Activated T-cell treated with anti-CD3 and anti-CD28 coated beads, Interleukin-2, amount 50 U/mL, for 24 hours (primary cell): ENCODE measurements at regions not wholly inside any gene's neighbourhood (a gene's known extent, or its start where the extent isn't known, plus 50 kb on each side); places are given as distances from the start of the nearest gene placed in this dataset.
A peak's percentile ranks its signal among the peaks of the same experiment; 100 is the strongest.

Experiments used
- DNase-seq: peaks from one replicate; pipeline ENCODE4 v3.0.0-alpha.2; 2020
- H3K27ac Mint-ChIP-seq: 2 replicates; pipeline ENCODE4 v1.8.0; 2020; ENCODE audit warnings: mild to moderate bottlenecking, mixed read lengths
- H3K27me3 Mint-ChIP-seq: 2 replicates; pipeline ENCODE4 v1.8.0; 2020; ENCODE audit warnings: mixed read lengths
- H3K36me3 Mint-ChIP-seq: 2 replicates; pipeline ENCODE4 v1.8.0; 2020; ENCODE audit warnings: low read depth, mixed read lengths
- H3K4me1 Mint-ChIP-seq: 2 replicates; pipeline ENCODE4 v1.8.0; 2020; ENCODE audit warnings: low read depth, mixed read lengths
- H3K4me3 Mint-ChIP-seq: 2 replicates; pipeline ENCODE4 v1.8.0; 2020; ENCODE audit warnings: mild to moderate bottlenecking, moderate library complexity, mixed read lengths
- H3K9me3 Mint-ChIP-seq: 2 replicates; pipeline ENCODE4 v1.8.0; 2020; ENCODE audit warnings: mixed read lengths

- DNase-seq = no peak
- no peak overlapping the region for H3K27ac Mint-ChIP-seq
- no peak overlapping the region for H3K4me3 Mint-ChIP-seq
- no peaks in the 10 kb centered on the region for H3K36me3 Mint-ChIP-seq
- H3K4me1 Mint-ChIP-seq = peaks cover 23% of the 10 kb centered on the region
- H3K27me3 Mint-ChIP-seq = no peaks in the 10 kb centered on the region
- H3K9me3 Mint-ChIP-seq = peaks cover 7% of the 10 kb centered on the region
These were observed 167.1 kb downstream of the CAND1 start for GRCh38 chr12:67436230-67436629.

GRCh38 chr12:67437011-67437410 lies 167.9 kb downstream of the CAND1 start:
- H3K4me1 Mint-ChIP-seq = peaks cover 31% of the 10 kb centered on the region
- no peaks in the 10 kb centered on the region for H3K27me3 Mint-ChIP-seq
- H3K4me3 Mint-ChIP-seq = no peak overlapping the region

GRCh38 chr12:67439611-67440010 lies 170.5 kb downstream of the CAND1 start:
- H3K9me3 Mint-ChIP-seq = peaks cover 7% of the 10 kb centered on the region
- H3K36me3 Mint-ChIP-seq = no peaks in the 10 kb centered on the region
- DNase-seq = no peak
- no peak overlapping the region for H3K27ac Mint-ChIP-seq
- peaks cover 28% of the 10 kb centered on the region for H3K4me1 Mint-ChIP-seq
- H3K4me3 Mint-ChIP-seq = no peak overlapping the region
- no peaks in the 10 kb centered on the region for H3K27me3 Mint-ChIP-seq

More at GRCh38 chr12:67437011-67437410, 167.9 kb downstream of the CAND1 start:
- no peak for DNase-seq
- Mint-ChIP-seq H3K36me3 (no peaks in the 10 kb centered on the region), H3K27ac (no peak overlapping the region), H3K9me3 (peaks cover 7% of the 10 kb centered on the region)

- DNase-seq = peak; percentile 81
- H3K27ac Mint-ChIP-seq = no peak overlapping the region
- H3K9me3 Mint-ChIP-seq = peaks cover 7% of the 10 kb centered on the region
- no peaks in the 10 kb centered on the region for H3K27me3 Mint-ChIP-seq
- H3K4me3 Mint-ChIP-seq = no peak overlapping the region
- H3K4me1 Mint-ChIP-seq = peaks cover 21% of the 10 kb centered on the region
- no peaks in the 10 kb centered on the region for H3K36me3 Mint-ChIP-seq
These were observed 172.7 kb downstream of the CAND1 start for GRCh38 chr12:67441736-67442346.

GRCh38 chr12:67442347-67442841 lies 173.2 kb downstream of the CAND1 start:
- Mint-ChIP-seq H3K36me3 (no peaks in the 10 kb centered on the region), H3K4me1 (peaks cover 21% of the 10 kb centered on the region), H3K27me3 (no peaks in the 10 kb centered on the region), H3K27ac (no peak overlapping the region), H3K4me3 (no peak overlapping the region), H3K9me3 (peaks cover 7% of the 10 kb centered on the region)
- no peak for DNase-seq

GRCh38 chr12:67442896-67443295 lies 173.7 kb downstream of the CAND1 start:
- no peaks in the 10 kb centered on the region for H3K27me3 Mint-ChIP-seq

GRCh38 chr12:67444542-67444941 lies 175.4 kb downstream of the CAND1 start:
- peaks cover 38% of the 10 kb centered on the region for H3K4me1 Mint-ChIP-seq
- H3K9me3 Mint-ChIP-seq = peaks cover 3% of the 10 kb centered on the region
- DNase-seq = no peak
- no peaks in the 10 kb centered on the region for H3K27me3 Mint-ChIP-seq
- H3K27ac Mint-ChIP-seq = no peak overlapping the region
- H3K4me3 Mint-ChIP-seq = no peak overlapping the region
- no peaks in the 10 kb centered on the region for H3K36me3 Mint-ChIP-seq

More at GRCh38 chr12:67442896-67443295, 173.7 kb downstream of the CAND1 start:
- Mint-ChIP-seq H3K4me1 (peaks cover 22% of the 10 kb centered on the region), H3K36me3 (no peaks in the 10 kb centered on the region), H3K9me3 (peaks cover 5% of the 10 kb centered on the region), H3K4me3 (no peak overlapping the region), H3K27ac (no peak overlapping the region)
- no peak for DNase-seq

GRCh38 chr12:67446716-67447115 lies 177.6 kb downstream of the CAND1 start:
- H3K4me3 Mint-ChIP-seq = no peak overlapping the region
- H3K36me3 Mint-ChIP-seq = peaks cover 5% of the 10 kb centered on the region
- peaks cover 51% of the 10 kb centered on the region for H3K4me1 Mint-ChIP-seq
- no peaks in the 10 kb centered on the region for H3K27me3 Mint-ChIP-seq
- DNase-seq = no peak
- peaks cover 20% of the 10 kb centered on the region for H3K9me3 Mint-ChIP-seq
- H3K27ac Mint-ChIP-seq = no peak overlapping the region

- no peak for DNase-seq
- no peaks in the 10 kb centered on the region for H3K27me3 Mint-ChIP-seq
- H3K4me1 Mint-ChIP-seq = peaks cover 52% of the 10 kb centered on the region
- H3K27ac Mint-ChIP-seq = no peak overlapping the region
- H3K9me3 Mint-ChIP-seq = peaks cover 25% of the 10 kb centered on the region
- H3K4me3 Mint-ChIP-seq = no peak overlapping the region
- H3K36me3 Mint-ChIP-seq = peaks cover 5% of the 10 kb centered on the region
These were observed 178.0 kb downstream of the CAND1 start for GRCh38 chr12:67447180-67447579.

GRCh38 chr12:67449591-67450052 lies 180.5 kb downstream of the CAND1 start:
- Mint-ChIP-seq H3K4me3 (no peak overlapping the region), H3K36me3 (peaks cover 5% of the 10 kb centered on the region), H3K27me3 (peaks cover 4% of the 10 kb centered on the region), H3K9me3 (peaks cover 33% of the 10 kb centered on the region), H3K27ac (peak overlapping the region; percentile 53), H3K4me1 (peaks cover 65% of the 10 kb centered on the region)
- no peak for DNase-seq

- no peak for DNase-seq
- Mint-ChIP-seq H3K4me3 (no peak overlapping the region), H3K9me3 (peaks cover 33% of the 10 kb centered on the region), H3K36me3 (peaks cover 5% of the 10 kb centered on the region), H3K27me3 (peaks cover 6% of the 10 kb centered on the region), H3K4me1 (peaks cover 65% of the 10 kb centered on the region), H3K27ac (no peak overlapping the region)
These were observed 181.3 kb downstream of the CAND1 start for GRCh38 chr12:67450441-67450840.

- Mint-ChIP-seq H3K27me3 (peaks cover 9% of the 10 kb centered on the region), H3K27ac (no peak overlapping the region), H3K4me3 (no peak overlapping the region), H3K9me3 (peaks cover 33% of the 10 kb centered on the region), H3K36me3 (peaks cover 5% of the 10 kb centered on the region), H3K4me1 (peaks cover 65% of the 10 kb centered on the region)
- no peak for DNase-seq
These were observed 182.0 kb downstream of the CAND1 start for GRCh38 chr12:67451206-67451605.

- Mint-ChIP-seq H3K27me3 (peaks cover 18% of the 10 kb centered on the region), H3K27ac (peak overlapping the region; percentile 85), H3K4me1 (peaks cover 60% of the 10 kb centered on the region), H3K36me3 (peaks cover 5% of the 10 kb centered on the region), H3K9me3 (peaks cover 33% of the 10 kb centered on the region), H3K4me3 (peak overlapping the region; percentile 46)
- no peak for DNase-seq
These were observed 183.1 kb downstream of the CAND1 start for GRCh38 chr12:67452119-67452805.

GRCh38 chr12:67453191-67453590 lies 184.0 kb downstream of the CAND1 start:
- Mint-ChIP-seq H3K4me1 (peaks cover 57% of the 10 kb centered on the region), H3K4me3 (no peak overlapping the region), H3K36me3 (peaks cover 5% of the 10 kb centered on the region), H3K27ac (no peak overlapping the region), H3K9me3 (peaks cover 33% of the 10 kb centered on the region), H3K27me3 (peaks cover 23% of the 10 kb centered on the region)
- no peak for DNase-seq

GRCh38 chr12:67455236-67455635 lies 186.1 kb downstream of the CAND1 start:
- no peak for DNase-seq
- peaks cover 23% of the 10 kb centered on the region for H3K9me3 Mint-ChIP-seq
- peaks cover 38% of the 10 kb centered on the region for H3K4me1 Mint-ChIP-seq
- peaks cover 5% of the 10 kb centered on the region for H3K36me3 Mint-ChIP-seq
- H3K4me3 Mint-ChIP-seq = no peak overlapping the region
- peaks cover 29% of the 10 kb centered on the region for H3K27me3 Mint-ChIP-seq
- no peak overlapping the region for H3K27ac Mint-ChIP-seq
